Lower leg skin (tissue), 3 donors: ENCODE measurements at regions not wholly inside any gene's neighbourhood (a gene's known extent, or its start where the extent isn't known, plus 50 kb on each side); places are given as distances from the start of the nearest gene placed in this dataset.

ENCODE experiments used
- POLR2A ChIP-seq, 2 donors: fragments of 450-650 bp; IDR thresholded peaks; one replicate each; pipeline ENCODE4 v1.6.1; 2016 to 2017; ENCODE audit warnings: antibody characterized with exemption in 2 of 2, mild to moderate bottlenecking in 1 of 2, moderate library complexity in 1 of 2
- TF ChIP-seq, protein P1 (sequence below), 3 donors: fragments of 450-650 bp; IDR thresholded peaks; one replicate each; pipeline ENCODE4 v1.5.1; 2016; ENCODE audit warnings: antibody characterized with exemption in 3 of 3, mild to moderate bottlenecking in 3 of 3, moderate library complexity in 2 of 3

DNA sequence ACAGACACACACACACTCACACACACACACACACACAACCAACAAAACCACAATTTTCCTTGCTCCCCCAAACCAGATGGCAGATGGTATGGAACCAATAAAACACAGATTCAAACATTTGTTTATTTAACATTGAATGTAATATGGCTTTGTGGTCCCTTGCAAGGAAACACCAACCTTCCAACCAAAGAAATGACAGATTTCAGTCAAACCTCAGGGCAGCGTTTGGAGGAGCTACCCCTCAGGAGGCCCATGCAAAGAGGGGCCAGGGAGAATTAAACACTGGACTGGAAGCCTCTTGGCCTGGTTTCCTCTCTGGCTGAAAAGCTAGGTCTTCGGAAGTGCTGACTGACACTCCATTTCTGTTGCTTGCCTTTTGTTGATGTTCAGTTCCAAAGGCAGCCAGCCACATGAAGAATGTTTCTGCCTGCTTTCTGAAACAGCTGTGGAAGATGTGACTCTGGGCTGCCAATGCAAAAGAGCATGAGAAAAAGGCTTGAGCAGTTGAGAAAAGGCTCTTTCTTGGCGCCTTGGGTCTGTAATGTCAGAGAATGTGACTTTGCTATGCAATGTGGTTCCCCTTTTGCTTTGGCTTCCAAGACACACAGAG is 296.1 kb downstream of the RPLP1 start:
- no peak for TF ChIP-seq POLR2A (IDR thresholded peaks at IDR 0.05)
- TF ChIP-seq, protein P1, sequence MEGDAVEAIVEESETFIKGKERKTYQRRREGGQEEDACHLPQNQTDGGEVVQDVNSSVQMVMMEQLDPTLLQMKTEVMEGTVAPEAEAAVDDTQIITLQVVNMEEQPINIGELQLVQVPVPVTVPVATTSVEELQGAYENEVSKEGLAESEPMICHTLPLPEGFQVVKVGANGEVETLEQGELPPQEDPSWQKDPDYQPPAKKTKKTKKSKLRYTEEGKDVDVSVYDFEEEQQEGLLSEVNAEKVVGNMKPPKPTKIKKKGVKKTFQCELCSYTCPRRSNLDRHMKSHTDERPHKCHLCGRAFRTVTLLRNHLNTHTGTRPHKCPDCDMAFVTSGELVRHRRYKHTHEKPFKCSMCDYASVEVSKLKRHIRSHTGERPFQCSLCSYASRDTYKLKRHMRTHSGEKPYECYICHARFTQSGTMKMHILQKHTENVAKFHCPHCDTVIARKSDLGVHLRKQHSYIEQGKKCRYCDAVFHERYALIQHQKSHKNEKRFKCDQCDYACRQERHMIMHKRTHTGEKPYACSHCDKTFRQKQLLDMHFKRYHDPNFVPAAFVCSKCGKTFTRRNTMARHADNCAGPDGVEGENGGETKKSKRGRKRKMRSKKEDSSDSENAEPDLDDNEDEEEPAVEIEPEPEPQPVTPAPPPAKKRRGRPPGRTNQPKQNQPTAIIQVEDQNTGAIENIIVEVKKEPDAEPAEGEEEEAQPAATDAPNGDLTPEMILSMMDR (IDR thresholded peaks at IDR 0.05): no peak
